T-helper 1 cell treated with Interleukin-12 subunit alpha and Interleukin-12 subunit beta and Interleukin-4 antibody, amounts not matched to agents 30 μg/mL and 1 μg/mL, for 36 hours (primary cell): ENCODE measurements at regions not wholly inside any gene's neighbourhood (a gene's known extent, or its start where the extent isn't known, plus 50 kb on each side); places are given as distances from the start of the nearest gene placed in this dataset.

ENCODE experiments used
- H3K27ac Mint-ChIP-seq: one replicate; pipeline ENCODE4 v1.8.0; 2021; ENCODE audit warnings: mild to moderate bottlenecking, mixed read lengths
- H3K27me3 Mint-ChIP-seq: one replicate; pipeline ENCODE4 v1.8.0; 2021; ENCODE audit warnings: low read depth, mixed read lengths
- H3K36me3 Mint-ChIP-seq: one replicate; pipeline ENCODE4 v1.8.0; 2021; ENCODE audit warnings: low read depth, mixed read lengths
- H3K4me1 Mint-ChIP-seq: one replicate; pipeline ENCODE4 v1.8.0; 2021; ENCODE audit warnings: low read depth, mixed read lengths
- H3K4me3 Mint-ChIP-seq: one replicate; pipeline ENCODE4 v1.8.0; 2021; ENCODE audit warnings: mild to moderate bottlenecking, moderate library complexity, mixed read lengths
- H3K9me3 Mint-ChIP-seq: one replicate; pipeline ENCODE4 v1.8.0; 2021; ENCODE audit warnings: mixed read lengths

GRCh38 chr2:38433607-38433975 lies 56.5 kb upstream of the ATL2 start:
- Mint-ChIP-seq H3K4me3 (no peak overlapping the region), H3K27me3 (peaks cover 4% of the 10 kb centered on the region), H3K9me3 (no peaks in the 10 kb centered on the region), H3K4me1 (peaks cover 6% of the 10 kb centered on the region), H3K27ac (no peak overlapping the region), H3K36me3 (no peaks in the 10 kb centered on the region)

GRCh38 chr2:38432820-38433606 lies 55.9 kb upstream of the ATL2 start:
- Mint-ChIP-seq H3K36me3 (no peaks in the 10 kb centered on the region), H3K27me3 (peaks cover 4% of the 10 kb centered on the region), H3K9me3 (no peaks in the 10 kb centered on the region), H3K4me3 (no peak overlapping the region), H3K4me1 (peaks cover 3% of the 10 kb centered on the region), H3K27ac (no peak overlapping the region)

- H3K36me3 Mint-ChIP-seq, result no peaks in the 10 kb centered on the region
- H3K4me3 Mint-ChIP-seq, result no peak overlapping the region
- peaks cover 4% of the 10 kb centered on the region for H3K27me3 Mint-ChIP-seq
- no peaks in the 10 kb centered on the region for H3K9me3 Mint-ChIP-seq
- H3K4me1 Mint-ChIP-seq, result peaks cover 3% of the 10 kb centered on the region
- H3K27ac Mint-ChIP-seq, result no peak overlapping the region
Measured at GRCh38 chr2:38430597-38431207, 53.6 kb upstream of the ATL2 start.

- Mint-ChIP-seq H3K36me3 (no peaks in the 10 kb centered on the region), H3K27me3 (peaks cover 4% of the 10 kb centered on the region), H3K4me1 (peaks cover 3% of the 10 kb centered on the region), H3K27ac (no peak overlapping the region), H3K9me3 (no peaks in the 10 kb centered on the region), H3K4me3 (no peak overlapping the region)
Measured at GRCh38 chr2:38430196-38430595, 53.1 kb upstream of the ATL2 start.

- H3K4me1 Mint-ChIP-seq, result no peaks in the 10 kb centered on the region
- peaks cover 6% of the 10 kb centered on the region for H3K27me3 Mint-ChIP-seq
- H3K36me3 Mint-ChIP-seq, result peaks cover 1% of the 10 kb centered on the region
- no peak overlapping the region for H3K4me3 Mint-ChIP-seq
- H3K9me3 Mint-ChIP-seq, result peaks cover 5% of the 10 kb centered on the region
- H3K27ac Mint-ChIP-seq, result no peak overlapping the region
Measured at GRCh38 chr2:38427936-38428335, 50.9 kb upstream of the ATL2 start.

GRCh38 chr2:38427054-38427453 lies 50.0 kb upstream of the ATL2 start:
- Mint-ChIP-seq H3K9me3 (peaks cover 5% of the 10 kb centered on the region), H3K4me3 (no peak overlapping the region), H3K27ac (no peak overlapping the region), H3K27me3 (peaks cover 6% of the 10 kb centered on the region), H3K4me1 (no peaks in the 10 kb centered on the region), H3K36me3 (peaks cover 1% of the 10 kb centered on the region)
